CD4-positive, alpha-beta T cell treated with Interleukin-15 for 4 hours (primary cell): ENCODE measurements at regions not wholly inside any gene's neighbourhood (a gene's known extent, or its start where the extent isn't known, plus 50 kb on each side); places are given as distances from the start of the nearest gene placed in this dataset.

Source experiments
- DNase-seq: peaks from one replicate; pipeline ENCODE4 v3.0.0-alpha.2; 2020; ENCODE audit warnings: low spot score

GRCh38 chr4:174120446-174121295, 162.8 kb downstream of the FBXO8 start:
- DNase-seq = peak; percentile 3

DNA sequence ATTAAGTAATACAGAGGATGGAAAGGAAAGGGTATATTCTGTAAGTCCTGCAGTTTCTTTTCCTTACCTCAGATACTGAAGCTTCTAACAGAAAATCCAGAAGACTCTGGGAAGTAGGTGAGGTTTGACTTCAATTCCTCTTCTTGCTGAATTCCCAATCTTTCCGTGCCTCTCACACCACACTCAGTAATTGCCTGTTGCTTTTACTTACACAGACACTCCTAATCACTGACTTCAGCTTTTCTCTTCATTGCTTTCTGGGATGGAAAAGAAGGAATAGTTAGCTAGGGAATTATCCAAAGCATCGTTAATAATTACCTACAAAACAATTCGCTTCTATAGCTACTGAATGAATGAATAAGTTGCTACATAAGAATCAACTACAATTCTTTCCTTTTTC, 163.6 kb downstream of the FBXO8 start:
- no peak for DNase-seq

DNA sequence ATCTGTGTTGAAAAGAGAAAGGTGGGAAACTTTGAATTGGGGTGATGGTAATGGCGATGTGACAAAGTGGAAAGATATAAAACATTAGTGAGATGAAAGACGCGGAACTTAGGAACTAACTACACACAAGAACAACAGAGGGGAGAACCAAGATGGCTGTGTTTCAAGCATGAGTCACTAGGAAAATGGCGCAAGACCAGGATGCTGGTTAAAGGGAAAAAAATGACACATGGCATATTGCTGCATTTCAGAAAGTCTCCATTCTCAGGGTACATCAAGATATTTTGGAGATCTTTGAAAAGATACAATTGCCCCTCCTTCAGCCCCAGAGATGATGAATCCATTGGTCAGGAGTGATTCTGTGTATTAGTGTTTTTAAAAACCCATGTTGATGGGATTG, 164.4 kb downstream of the FBXO8 start:
- DNase-seq = no peak

- DNase-seq = no peak
These were observed 165.3 kb downstream of the FBXO8 start for GRCh38 chr4:174118171-174118570.

DNA sequence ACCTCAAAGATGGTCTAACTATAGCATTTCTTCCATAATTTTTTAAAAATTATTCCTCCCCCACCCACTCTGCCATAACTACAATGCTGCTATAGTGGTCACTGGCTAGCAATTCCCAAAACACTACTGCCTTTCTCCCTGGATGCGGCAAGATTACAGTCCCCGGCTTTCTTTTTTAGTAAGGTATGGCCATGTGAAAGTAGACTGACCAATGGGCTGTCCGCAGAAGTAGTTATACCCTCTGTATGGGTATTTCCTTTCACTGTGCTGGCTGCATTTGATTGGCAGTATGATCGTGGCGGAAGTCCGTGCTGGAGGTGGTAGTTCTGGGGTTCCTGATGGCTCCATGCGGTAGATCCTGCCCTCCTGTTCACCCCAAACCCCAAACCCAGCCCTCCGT, 166.0 kb downstream of the FBXO8 start:
- DNase-seq = no peak

DNA sequence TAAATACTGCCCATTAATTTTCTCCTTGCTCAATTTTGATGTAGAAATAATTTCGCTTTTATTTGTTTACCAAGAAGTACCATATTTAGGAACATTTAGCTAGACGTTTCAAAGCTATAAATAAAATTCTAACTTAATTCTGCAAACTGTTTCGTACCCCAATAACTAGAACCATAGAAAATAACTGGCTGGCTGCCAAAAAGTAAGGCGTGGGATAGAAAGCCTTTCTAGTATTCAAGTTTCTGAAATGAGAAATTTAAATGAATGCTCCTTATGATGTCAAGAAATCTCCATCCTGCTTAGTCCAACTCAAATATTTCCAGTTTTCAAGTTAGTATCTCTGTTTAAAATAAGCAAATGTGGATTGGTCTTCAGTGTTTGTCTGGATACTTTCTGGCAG, 167.4 kb downstream of the FBXO8 start:
- DNase-seq = no peak

DNA sequence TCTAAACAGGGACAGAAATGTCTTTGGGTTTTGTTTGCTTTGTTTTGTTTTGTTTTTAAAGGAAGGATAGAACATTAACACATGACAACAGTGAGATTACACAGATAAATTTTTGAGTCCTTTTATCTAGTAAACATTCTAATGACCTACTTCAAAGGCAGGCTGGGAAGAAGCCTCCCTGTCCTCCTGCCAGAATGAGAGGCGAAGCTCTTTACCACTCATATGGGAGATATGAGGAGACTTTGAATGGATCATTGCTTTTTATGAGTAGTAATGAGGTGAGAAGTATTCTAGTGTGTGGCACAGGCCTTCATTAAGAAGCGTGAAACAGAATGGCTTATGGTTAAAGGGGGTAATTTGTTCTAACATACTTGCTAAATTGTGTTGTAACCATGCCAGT, 172.0 kb downstream of the FBXO8 start:
- DNase-seq = no peak

DNA sequence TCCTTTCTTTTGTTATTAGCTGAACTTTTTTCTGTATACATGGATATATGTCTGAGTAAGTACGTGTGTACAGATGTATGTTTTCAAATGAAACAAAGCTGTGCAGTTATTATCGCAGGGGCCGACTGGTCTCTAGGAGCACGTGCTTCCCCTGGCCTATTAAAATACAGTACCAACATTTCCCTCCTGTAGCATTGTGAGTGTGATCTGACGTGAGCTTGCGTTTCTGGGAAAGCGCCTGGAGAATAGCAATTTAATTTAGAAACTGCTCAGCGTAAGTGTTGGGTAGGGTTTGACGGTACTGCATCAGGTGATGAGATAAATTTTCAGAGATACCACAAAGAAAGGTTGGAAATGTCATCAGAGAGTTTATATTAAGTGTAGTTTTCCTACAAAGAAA, 173.3 kb downstream of the FBXO8 start:
- no peak for DNase-seq

- DNase-seq = no peak
These were observed 175.6 kb downstream of the FBXO8 start for GRCh38 chr4:174107746-174108354.

DNA sequence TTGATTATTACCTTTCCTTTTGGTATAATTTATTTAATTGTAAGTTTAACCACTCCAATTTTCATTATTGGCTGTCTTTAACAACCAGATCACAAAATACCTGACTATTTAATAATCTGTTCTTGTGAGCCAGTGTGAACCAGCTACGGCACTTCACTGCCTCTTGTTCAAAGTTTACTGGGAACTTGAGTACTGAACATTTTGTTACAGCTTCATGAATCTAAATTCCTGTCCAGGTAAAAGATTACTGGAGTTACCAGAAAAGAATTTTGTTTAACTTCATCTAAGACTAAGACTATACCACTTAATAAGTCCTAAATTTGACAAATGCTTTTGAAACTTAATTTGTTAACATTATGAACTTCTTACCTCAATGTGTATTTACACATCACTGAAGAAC, 178.3 kb downstream of the FBXO8 start:
- no peak for DNase-seq

GRCh38 chr4:174100910-174101309, 182.6 kb downstream of the FBXO8 start:
- DNase-seq = no peak

- no peak for DNase-seq
These were observed 183.8 kb downstream of the FBXO8 start for GRCh38 chr4:174099712-174100111.

DNA sequence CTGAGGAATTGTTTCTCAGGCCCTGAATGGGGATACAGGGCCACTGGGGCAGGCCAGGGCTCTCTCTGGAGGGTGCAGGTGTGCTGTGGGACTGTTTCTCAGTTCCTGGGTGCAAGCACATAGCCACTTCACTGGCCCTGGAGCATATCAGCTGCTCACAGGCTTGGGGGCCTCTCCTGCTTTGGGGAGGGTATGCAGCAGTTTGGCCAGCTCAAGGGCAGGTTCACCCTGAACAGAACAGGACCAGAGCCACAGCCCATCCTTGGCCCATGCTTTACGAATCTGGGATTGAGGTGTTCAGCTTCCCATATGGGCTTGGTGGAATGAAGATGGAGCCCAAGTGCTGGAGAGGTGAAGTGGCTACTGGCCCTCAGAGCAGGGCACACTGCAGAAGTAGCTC, 186.5 kb downstream of the FBXO8 start:
- DNase-seq = no peak

- DNase-seq = no peak
These were observed 187.0 kb downstream of the FBXO8 start for GRCh38 chr4:174096456-174096855.

DNA sequence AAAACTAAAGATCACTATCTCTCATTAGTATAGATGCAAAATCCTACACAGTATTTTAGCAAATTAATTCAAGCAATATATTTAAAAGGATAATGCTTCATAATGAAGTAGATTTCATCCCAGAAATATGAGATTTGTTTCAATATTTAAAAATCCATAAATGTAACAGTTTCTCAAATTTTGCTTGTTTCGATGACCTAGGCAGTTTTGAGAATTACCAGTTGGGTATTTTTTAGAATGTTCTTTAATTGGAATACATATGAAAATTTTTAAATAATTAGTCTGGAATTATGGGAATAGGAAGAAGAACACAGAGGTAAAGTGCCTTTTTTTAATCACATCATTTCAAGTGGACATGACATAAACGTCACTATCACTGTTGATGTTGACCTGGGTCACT, 192.3 kb downstream of the FBXO8 start:
- DNase-seq = no peak

DNA sequence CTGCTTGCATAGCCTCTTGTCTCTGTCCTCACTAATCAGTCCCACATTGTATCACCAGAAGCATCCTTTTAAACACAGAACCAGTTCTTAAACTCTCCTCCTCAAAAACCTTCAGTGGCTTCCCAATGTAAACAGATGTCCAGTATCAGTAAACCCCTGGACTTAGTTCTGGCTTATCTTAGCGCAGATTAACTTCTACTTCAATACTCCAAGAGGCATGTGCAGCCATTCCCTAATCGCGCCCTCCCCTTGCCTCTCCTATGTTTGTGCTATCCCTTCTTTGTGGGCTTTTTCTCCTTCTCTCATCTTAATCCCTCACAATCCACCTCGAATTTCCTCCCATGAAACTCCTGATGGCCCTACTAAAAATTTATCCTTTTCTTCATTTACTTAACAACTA, 193.8 kb downstream of the FBXO8 start:
- no peak for DNase-seq

DNA sequence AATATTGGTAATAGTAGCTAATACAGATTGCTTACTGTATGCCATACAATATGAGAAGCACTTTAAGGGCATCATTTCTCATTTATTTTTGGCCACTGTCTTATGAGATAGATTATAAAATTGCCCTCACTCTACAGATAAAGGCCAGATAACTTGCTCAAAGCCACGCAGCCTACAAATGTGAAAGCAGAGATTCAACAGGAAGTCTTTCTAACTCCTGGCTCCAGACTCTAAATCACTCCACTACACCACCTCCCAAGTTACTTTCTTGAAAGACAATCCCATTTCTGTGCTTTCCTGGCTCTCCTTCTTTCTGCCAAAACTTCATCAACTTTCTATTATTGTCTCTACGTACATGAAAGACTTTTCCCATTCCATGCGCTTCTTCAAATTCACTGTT, 194.7 kb downstream of the FBXO8 start:
- no peak for DNase-seq

GRCh38 chr4:174086829-174087799, 196.4 kb downstream of the FBXO8 start:
- no peak for DNase-seq

DNA sequence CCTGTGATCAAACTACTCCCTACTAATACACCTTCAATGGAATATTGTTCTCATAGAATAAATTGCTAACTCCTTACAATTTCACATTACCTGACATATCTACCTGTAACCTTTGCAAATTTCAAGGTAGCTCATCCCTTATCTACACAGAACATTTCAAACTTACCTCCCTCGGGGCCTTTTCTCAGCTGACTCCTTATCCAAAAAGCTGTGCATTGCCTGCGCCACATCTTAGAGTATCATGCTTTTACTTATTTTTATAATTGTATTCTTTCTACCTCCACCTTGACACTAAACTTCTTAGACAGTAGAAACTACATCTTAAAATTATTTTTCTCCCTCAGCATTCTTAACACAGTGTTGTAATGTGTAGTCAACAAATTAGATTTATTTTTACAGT, 198.5 kb downstream of the FBXO8 start:
- no peak for DNase-seq

DNA sequence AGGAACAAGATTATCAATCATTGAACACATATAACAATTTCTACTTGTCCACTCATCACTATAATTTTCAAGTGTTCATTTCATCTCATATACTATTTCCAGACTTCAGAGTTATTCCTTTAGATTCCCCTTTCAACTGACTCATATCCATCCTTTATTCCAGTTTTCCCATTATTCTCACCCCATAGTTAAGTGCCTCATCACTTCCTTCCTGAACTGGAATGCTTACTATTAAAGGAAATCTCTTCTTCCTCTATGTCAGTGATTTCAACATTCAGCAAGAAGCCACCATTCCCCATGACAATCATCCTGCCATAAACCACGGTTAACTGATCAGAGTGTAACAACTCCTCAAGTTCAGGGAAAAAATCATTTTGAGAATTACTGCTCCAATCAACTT, 198.9 kb downstream of the FBXO8 start:
- DNase-seq = no peak

GRCh38 chr4:174080361-174080760, 203.1 kb downstream of the FBXO8 start:
- DNase-seq = no peak

DNA sequence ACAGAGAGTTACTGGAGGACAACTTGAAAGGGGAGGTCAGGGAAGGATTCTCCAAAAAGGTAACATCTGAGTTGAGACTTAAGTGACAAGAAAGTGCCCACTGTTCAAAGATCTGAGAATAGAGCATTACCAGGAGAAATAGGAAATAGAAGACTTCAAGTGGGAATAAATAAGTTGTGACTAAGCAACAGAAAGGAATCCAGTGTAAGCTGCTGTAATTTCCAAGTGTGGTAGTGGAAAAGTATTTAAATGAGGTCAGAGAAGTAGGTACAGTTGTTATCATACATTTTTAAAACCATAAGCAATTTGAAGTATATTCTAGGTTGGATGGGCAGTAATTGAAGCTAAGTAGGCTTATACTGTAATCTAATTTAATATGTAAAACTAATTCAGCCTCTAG, 211.9 kb downstream of the FBXO8 start:
- DNase-seq = no peak

DNA sequence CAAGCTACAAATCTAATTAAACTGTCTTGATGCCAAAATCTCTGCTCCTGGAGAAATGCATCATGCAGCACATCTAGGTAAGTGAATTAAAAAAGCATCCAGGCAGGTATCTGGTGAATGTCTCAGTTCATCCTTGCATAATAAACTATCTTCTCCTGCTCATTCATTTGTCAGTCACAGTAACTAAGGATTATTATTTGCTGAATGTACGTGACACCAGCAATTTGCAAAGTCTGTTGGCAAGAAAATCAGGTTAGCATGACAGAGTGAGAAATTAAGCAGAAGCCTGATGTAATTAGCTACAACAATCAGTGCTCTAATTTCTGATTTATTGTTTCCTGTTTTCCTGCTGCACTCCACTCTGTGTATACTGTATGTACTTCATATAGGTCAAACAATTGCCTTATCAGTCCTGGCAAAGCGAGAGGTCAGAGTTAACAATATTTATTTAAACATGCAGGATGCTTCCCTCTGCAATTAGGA, 213.6 kb downstream of the FBXO8 start:
- no peak for DNase-seq
